GM18861 (cell line): ENCODE measurements at regions not wholly inside any gene's neighbourhood (a gene's known extent, or its start where the extent isn't known, plus 50 kb on each side); places are given as distances from the start of the nearest gene placed in this dataset.
"Not testable (repeated sequence)": the region's sequence is repeated elsewhere in the genome, so short reads cannot be mapped to it uniquely, and the experiment has no call there.

Source experiments
- ATAC-seq: cut with Tn5 transposase; IDR thresholded peaks from one replicate; pipeline ENCODE4 v1.9.1; 2021; ENCODE audit not compliant: unreplicated experiment

DNA sequence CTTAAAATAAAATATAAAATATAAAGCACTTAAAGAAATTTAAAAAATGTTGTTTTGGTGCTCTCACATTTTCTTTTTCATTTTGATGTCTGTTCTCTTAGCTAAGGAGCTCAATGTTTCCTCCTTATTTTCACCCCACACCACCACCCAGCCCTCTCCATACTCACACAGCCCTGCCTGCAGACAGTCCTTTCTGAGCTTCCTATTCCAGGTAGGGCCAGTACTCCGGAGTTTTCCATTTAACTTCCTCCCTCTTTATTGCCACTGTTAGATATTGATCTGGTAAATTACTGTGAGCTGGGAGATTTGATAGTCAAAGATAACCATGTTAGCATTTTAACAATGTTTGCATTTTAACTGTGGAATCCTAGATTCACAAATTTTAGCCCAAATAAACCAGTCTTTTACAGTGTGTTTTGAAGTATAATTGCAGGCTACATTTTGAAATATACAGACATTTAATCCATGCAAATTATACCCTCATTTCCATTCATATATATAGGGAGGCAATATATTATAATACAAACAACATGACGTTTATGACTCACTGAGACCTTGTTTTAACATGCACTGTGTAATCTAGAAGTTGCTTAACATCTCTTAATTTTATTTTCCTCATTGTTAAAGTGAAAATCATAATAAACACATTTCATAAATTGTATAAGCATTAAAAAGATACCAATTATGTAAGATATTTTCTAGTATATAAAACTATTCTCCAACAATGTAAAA, 927.1 kb downstream of the NR2F1-AS1 start:
- no peak for ATAC-seq

DNA sequence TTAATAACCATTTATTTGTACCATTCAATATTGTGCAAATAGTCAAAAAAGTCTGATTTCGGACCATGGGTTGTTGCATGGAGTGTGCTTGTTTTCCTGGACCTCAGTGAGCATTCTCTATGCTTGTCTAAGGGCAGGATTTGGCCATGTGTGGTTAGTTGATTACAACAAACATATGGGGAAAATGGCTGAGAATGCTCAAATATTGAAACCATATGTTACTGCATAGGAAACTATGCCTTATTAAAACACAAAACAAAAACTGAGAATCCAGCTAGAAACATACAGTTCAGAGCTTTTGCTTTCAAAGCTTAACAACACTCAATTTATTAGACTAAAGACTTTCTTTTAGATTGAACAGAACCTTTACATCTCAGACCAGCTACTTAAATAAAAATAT, 928.3 kb downstream of the NR2F1-AS1 start:
- ATAC-seq = no peak

DNA sequence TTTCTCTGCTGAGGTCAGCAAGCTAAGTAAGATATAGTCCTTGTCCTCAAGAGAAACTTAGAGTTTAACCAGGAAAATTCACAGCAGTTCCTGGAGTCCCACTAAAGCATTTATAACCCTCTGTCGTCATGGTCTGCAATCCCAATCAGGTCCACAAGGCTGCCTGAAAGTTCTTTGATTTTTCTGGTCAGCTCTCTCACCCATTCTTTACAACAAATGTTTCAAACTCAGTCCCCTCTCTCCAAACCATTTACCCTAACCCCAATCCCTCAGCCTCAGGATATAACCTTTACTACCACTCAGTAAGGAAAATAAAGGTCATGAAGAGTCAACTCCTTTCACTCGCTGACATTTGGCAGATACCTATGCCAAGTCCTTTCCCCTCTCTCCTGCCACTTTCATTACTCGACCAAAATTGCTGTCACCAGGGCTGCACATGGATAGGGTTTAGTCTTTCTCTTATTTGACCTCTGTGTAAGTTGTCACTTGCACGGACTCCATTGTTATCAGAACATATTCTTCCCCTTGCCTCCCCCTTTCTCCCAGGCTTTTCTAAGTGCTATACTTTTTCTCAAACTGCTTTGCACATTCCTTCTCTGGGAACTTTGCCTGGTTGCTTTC, 936.6 kb downstream of the NR2F1-AS1 start:
- ATAC-seq = no peak

DNA sequence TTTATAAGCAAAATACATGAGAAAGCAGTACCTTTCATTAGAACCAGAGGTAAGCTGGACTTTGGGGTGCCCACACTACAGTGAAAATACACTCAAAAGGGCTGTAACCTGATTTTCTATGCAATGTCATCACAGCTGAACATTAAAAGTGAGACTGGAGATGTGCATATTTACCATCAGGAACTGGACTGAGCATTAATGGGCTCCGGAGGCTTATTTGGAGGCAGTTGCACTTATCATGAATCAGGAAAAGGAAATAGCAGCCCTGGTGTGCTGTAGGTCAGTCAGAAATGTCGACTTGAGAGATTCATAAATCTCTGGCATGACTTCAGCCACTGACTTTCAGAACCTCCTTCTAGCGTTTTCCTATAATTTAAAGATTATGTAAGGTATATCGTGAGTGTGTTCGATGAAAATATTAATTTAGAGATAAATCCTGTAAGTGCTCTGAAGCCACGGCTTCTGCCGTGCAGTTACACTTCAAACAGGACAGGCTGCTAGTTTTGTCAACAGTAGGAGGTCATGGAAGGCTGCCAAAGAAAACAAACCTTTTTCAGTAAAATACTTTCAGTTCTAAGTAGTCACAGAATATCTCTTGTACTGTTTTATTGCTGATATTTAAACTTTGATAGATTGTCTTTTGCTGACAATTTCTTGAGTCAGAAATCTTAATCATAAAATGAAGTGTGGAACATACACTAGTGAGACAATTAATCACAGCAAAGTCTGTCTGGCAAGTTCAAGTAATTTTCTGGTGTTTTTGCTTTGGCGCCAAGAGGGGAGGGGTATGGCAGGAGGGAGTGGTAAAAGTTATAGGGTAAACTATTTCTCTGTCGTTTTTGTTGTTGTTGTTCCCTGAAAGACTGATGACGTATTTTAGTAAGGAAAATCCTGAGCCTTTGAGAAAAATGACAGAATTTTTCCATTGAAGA, 939.7 kb downstream of the NR2F1-AS1 start:
- ATAC-seq = no peak

DNA sequence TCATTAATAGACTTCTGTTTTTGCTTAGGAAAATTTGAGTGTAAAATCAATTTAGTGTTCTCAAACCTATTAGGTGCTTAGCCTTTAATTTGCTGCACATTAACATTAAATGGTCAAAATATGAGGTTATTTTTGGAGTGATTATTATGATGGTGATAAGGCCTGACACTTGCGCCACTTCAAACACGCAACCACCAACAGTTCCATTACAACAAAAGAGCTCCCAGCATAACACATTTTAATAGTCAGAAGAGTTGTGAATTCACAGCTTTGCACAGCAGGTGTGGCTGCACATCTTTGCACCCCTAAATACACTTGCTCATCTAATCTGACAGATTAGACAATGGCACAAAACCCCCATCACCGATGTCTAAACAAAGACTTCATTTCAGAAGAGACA, 940.7 kb downstream of the NR2F1-AS1 start:
- no peak for ATAC-seq

DNA sequence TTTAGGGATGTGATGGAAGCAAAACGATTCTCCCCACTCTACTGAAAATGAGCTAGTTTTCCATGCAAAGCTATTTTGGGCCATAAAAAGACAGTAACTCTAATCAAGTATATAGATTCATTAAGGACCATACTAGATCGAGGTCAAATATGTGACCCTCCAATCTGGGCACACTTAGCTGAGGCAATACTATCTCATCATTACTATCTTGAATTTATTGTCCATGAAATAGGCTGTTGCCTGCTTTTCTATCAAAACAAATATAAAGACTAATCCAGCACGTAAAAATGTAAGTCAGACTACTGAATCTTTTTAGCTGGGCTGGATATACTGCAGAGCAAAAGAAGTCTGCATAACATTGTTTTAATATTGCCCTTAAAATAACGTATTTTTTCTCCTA, 943.1 kb downstream of the NR2F1-AS1 start:
- ATAC-seq = no peak

DNA sequence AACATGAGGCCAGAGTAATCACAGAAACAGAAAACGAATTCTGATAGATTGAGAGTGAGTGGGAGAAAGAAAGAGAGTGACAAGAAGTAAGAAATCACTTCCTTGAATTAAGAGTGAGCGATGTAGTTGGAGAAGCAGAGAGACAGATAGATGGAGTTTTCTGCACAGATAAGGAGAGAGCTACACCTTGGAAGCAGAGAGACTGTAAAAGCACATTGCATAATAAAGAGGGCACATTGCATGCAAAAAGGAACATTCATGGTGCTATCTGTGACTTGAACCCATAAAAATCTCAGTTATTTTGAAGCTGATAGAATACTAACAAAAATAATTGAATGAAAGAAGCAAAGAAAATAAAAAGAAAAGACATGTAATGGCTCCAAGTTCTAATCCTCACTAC, 943.8 kb downstream of the NR2F1-AS1 start:
- ATAC-seq = no peak

DNA sequence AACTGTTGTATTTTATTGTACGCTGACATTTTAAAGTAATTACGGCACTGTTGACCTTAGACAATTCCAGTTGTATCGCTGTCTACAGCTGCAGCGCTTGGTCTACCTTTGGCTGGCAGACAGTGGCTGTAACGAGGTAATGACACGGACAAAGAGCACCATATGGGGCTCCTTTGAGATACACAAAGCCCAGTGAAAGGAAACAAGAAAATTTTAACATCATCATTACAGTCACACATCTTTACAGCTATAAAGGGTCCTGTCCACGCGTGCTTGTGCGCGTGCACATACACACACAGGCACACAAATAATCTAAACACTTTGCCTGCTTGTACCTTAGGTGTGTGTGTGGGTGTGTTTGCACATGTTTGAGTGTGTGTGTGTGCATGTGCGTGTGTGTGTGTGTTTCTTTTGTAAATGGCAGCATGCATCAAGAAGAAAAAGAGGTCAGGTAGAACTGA, 946.0 kb downstream of the NR2F1-AS1 start:
- ATAC-seq = no peak

DNA sequence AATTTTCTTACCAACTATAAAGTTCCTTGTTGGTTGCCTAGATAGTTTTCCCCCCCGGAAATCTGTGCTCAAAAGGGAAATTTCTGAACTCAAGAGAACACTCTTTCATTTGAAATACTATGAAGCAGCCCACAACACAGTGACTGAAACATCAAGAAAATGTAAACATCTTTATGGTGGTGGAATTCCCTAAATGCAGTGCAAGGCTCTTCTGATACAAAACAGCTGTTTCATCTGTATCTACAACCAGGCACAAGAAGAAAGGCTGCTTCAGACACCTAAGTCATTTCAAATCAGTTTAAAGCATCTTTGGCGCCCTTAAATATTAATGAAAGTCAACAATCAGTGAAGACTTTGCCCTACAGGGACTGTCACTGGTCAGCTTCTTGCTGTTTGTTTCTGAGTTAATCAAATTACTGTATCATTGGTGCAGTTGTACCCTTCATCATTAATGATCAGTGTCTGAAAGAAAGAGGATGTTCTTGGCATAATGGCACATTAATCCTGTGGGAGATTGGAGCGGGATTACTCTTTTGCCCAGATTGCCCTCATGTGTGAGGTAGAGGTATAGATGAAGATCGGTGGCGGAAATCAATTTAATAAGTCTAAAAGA, 947.0 kb downstream of the NR2F1-AS1 start:
- no peak for ATAC-seq

DNA sequence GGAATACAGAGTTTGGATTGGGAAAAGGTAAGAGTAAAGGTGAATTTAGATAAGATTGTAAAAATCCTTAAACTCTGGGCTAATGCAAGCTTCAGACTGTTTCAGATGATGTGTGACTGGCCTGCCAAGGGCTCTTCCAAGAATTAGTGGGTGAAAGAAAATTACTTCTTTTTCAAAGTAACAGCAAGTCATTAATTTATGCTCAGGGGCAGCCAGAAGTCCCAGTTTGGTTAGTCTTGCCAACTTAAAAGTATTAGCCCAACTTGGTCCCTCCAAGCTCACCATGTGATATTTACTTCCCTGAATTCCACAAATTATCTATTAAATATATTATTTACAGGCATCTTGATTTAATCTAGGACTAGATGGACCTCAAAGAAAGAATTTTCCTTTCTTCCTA, 947.8 kb downstream of the NR2F1-AS1 start:
- ATAC-seq = no peak

DNA sequence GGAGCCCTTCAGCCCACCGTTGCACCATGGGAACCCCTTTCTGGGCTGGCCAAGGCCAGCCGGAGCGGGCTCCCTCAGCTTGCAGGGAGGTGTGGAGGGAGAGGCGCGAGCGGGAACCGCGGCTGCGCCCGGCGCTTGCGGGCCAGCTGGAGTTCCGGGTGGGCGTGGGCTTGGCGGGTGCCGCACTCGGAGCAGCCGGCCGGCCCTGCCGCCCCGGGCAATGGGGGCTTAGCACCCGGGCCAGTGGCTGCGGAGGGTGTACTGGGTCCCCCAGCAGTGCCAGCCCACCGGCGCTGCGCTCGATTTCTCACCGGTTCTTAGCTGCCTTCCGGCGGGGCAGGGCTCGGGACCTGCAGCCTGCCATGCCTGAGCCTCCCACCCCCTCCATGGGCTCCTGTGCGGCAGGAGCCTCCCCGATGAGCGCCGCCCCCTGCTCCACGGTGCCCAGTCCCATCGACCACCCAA, 949.8 kb downstream of the NR2F1-AS1 start:
- not testable (repeated sequence) for ATAC-seq

DNA sequence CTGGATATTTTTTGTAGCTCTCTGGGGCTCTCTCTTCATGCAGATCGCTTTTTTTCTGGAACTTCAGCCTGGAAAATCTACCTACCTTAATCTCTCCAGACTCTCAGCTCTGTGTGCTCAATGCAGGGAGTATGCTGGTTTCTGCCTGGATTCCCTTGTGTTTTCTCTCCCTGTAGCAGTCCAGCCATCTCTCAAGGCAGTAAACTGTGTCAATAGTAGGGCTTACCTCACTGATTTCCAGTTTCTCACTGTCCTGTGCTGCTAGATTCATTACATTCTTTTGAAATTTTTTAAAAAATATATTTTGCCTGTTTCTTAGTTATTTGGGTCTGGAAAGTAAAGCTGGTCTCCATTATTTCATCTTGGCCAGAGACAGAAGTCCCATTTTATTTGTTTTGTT, 951.4 kb downstream of the NR2F1-AS1 start:
- ATAC-seq = no peak

DNA sequence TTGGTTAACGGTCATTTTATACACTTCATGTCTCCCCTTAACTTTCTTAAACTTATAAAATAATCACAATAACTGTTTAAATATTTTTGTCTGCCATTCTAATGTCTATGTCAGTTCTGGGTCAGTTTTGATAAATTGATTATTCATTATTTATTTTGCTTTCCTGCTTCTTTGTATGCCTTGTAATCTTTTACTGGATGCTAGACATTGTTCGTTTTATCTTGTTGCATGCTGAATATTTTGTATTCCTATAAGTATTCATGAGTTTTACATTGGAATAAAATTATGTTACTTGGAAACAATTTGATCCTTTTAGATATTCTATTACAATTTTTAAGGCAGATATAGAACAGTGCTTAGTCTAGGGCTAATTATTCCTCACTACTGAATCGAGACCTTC, 952.0 kb downstream of the NR2F1-AS1 start:
- ATAC-seq = no peak

DNA sequence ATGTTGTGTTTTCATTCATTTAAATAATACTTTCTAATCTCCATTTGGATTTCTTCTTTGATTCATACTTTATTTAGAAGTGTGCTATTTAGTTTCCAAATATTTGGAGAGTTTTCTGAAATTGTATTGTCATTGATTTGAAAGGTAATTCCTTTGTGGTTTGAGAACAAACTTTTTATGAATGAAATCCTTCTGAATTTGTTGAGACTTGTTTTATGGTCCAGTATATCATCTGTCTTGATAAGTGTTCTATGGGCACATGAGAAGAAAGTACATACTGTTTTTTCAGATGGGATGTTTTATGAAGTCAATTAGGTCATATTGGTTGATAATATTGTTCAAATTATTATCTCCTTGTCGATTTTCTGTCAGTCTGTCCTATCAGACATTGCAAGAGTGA, 953.8 kb downstream of the NR2F1-AS1 start:
- no peak for ATAC-seq

DNA sequence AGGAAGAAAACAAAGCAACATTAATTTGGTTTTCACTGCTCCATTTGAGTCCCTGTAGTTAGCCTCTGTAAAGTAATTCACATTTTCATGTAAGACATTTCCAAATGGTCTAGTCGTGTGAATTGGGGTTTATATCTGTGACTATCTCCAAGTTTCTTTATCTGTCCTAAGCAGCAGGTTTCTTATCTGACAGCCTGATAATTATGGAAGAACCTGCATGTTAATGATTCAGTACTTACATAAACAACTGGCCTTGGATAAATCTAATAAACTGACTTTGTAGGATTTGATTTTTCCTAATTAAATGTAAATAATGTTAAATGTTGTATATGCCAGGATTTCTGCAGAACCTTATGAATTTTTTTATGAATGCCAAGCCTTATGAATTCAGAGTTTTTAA, 964.9 kb downstream of the NR2F1-AS1 start:
- ATAC-seq = no peak

DNA sequence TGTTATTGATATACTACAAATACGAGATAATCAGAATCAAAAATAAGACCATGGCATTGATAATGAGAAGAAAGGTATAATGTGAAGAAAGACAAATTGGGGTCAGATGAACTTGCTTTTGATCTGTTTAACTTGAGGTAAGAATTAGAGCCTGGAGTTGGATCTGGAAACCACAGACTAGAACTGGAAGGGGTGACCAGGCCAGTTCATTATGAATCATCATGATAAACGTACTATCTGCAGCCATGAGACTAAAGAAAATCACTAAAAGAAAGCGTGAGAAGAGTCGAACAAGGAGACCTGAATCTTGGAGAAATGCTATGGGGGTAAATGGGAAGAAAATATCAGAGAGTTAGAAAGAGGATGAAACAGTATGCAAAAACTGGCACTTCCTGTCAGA, 967.5 kb downstream of the NR2F1-AS1 start:
- ATAC-seq = no peak

DNA sequence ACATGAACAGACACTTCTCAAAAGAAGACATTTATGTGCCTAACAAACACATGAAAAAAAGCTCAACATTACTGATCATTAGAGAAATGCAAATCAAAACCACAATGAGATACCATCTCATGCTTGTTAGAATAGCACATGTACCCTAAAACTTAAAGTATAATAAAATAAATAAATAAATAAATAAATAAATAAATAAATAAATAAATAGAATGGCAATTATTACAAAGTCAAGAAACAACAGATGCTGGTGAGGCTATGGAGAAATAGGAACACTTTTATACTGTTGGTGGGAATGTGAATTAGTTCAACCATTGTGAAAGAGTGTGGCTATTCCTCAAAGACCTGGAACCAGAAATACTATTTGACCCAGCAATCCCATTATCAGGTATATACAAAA, 970.6 kb downstream of the NR2F1-AS1 start:
- ATAC-seq = not testable (repeated sequence)

DNA sequence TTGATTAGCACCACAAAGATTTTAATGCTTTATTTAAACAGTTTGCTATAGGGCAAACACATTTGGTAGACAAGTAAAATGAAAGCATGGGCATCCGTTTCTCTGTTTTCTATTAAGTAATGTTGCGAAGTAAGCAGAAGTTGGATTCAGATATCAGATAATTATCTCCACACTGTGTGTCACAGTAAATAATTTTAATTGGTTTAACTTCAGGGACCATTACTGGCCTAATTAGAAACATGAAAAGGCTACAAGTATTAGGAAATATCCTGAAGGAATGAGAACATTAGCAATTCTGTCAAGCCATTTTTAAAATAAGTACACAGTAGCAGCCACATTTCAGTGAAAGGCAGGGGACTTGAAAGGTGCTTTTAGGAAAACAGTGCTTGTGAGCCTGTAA, 975.4 kb downstream of the NR2F1-AS1 start:
- ATAC-seq = no peak

DNA sequence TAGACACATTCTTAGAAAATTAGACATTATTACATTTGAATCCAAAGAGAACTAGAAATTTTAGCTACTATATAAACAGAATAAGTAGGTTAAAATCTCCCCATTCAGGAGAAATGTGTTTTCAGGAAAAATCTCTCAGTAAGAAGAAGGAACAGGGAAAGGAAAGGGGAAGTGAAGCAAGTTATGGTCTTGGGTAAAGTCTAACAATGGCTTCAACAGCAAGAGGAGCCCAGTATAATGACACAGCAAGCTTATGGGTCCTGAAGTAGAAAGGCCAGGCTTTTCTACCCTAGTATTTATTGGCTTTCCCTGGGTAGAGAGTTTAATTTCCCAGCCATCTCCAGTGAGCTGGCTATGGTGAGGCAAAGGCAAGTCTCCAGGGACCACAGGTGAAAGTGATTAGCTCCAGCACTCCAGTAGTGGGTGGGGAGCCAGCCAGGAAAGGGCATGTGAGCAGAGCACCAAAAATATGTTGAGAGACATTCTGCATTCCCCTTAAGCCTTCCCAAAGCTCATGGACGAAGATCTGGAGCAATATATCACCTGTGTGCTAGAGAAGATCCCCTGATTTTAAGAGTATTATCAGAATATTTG, 981.7 kb downstream of the NR2F1-AS1 start:
- ATAC-seq = no peak

DNA sequence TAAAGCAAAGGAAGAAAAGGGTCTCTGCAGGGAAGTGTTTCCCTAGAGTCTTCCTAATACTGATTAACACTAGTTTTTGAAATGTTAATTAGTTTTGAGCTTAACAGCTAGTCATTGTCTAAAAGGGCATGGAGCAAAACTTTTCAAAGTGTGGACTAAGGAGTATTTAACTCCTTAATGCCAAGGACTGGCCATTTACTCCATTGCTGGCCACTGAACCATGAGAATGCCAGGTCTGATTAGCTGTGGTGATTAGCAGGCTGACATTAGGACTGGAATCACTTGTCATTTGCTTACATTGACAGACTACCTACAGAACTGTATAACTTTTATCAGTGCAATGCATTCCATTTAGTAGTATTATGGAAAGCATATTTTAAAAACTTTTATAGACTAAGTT, 987.0 kb downstream of the NR2F1-AS1 start:
- no peak for ATAC-seq

DNA sequence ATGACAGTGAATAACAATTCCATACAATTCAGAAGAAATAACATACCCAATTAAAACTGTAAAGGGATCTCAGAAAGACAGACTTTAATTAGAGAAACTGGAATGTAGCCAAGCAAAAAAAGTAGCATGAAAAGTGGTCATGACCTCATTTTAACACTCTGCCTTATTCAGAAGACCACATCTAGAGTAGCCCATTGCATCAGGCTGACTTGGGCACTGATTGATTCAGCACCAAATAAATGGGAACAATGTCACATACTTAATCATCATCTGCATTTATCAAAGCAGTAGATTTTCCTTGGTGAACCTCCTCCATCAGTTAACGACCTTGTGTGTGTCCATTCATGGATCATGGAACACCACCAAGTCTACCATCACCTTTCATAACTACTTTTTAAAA, 992.1 kb downstream of the NR2F1-AS1 start:
- ATAC-seq = no peak
